Gastroesophageal sphincter (tissue), 3 donors: ENCODE measurements at regions not wholly inside any gene's neighbourhood (a gene's known extent, or its start where the extent isn't known, plus 50 kb on each side); places are given as distances from the start of the nearest gene placed in this dataset.

Source experiments
- CTCF ChIP-seq, 4 experiments: fragments of 200-600 bp in 2 of 4; fragments of 450-650 bp in 2 of 4; sonication (generic) in 1 of 4; IDR thresholded peaks; one replicate each; pipeline ENCODE4 v1.5.1; 2017 to 2019; ENCODE audit warnings: antibody characterized with exemption in 4 of 4, mild to moderate bottlenecking in 2 of 4, moderate library complexity in 2 of 4
- POLR2A ChIP-seq, 2 donors: fragments of 450-650 bp; IDR thresholded peaks; one replicate each; pipeline ENCODE4 v1.6.1; 2017; ENCODE audit warnings: antibody characterized with exemption in 2 of 2, mild to moderate bottlenecking in 2 of 2, moderate library complexity in 1 of 2

- TF ChIP-seq POLR2A (IDR thresholded peaks at IDR 0.05) (no peak), CTCF (IDR thresholded peaks at IDR 0.05) (no peak)
Measured at GRCh38 chr3:76178412-76178811, 393.1 kb upstream of the ZNF717 start.
